ENCODE measurements at regions not wholly inside any gene's neighbourhood (a gene's known extent, or its start where the extent isn't known, plus 50 kb on each side); places are given as distances from the start of the nearest gene placed in this dataset.

GRCh38 chr2:18074476-18074875, 196.0 kb downstream of the KCNS3 start:
- RAD21 ChIA-PET (ENCODE audit: unreplicated experiment) = no interaction called here
- ATAC-seq (no peak), FAIRE-seq (no peak), DNase-seq (ENCODE audit: low read depth, low spot score) (no peak)
- TF ChIP-seq TARDBP (IDR thresholded peaks at IDR 0.05; ENCODE audit: borderline replicate concordance) (no peak), YBX1 (IDR thresholded peaks at IDR 0.05) (no peak), HDAC2 (IDR thresholded peaks at IDR 0.05) (no peak), JUND (IDR thresholded peaks at IDR 0.05; ENCODE audit: low read depth, low read length) (no peak), ZNF384 (IDR thresholded peaks at IDR 0.05; ENCODE audit: borderline replicate concordance, low read depth, low read length) (no peak), MXI1 (IDR thresholded peaks at IDR 0.05; ENCODE audit: low read depth, low read length) (no peak), MAX (IDR thresholded peaks at IDR 0.05; ENCODE audit: low read depth, low read length) (no peak)
- H3K4me3 ChIP-seq = no peak overlapping the region
- SMC1A ChIA-PET (ENCODE audit: uncharacterized antibody, unreplicated experiment) = interaction anchor here (1.2 to 1.4 kb wide), 2 partner anchors 9 to 222 kb away, joined by 3 to 5 read pairs; no protein-coding TSS in a partner anchor
- no peaks in the 10 kb centered on the region for H3K27me3 ChIP-seq (replicated peaks in 1 of 2; ENCODE audit: control insufficient read depth in 2 of 2, insufficient read depth in 2 of 2, low read length in 1 of 2)
- 7% methylated on average over 5 of the region's 5 CpGs for WGBS (ENCODE audit: insufficient coverage, insufficient replicate concordance, low lambda C conversion rate, missing lambda C conversion rate)
- H3K9ac ChIP-seq (ENCODE audit: control insufficient read depth, insufficient read depth, low read length) = no peak overlapping the region
- no TSS peak for BruUV-seq (replicated peaks)
- H3K9me3 ChIP-seq (replicated peaks; ENCODE audit: control insufficient read depth, insufficient read depth, low read length) = no peaks in the 10 kb centered on the region
- CTCF ChIA-PET = no interaction called here
- POLR2A ChIA-PET = no interaction called here
- no peaks in the 10 kb centered on the region for H3K79me2 ChIP-seq (ENCODE audit: control insufficient read depth, insufficient read depth, low read length)
- in situ Hi-C loops (cut with MboI) (no loop called here), intact Hi-C loops (cut with micrococcal nuclease; ENCODE audit: unreplicated experiment) (no loop called here)
- H3K4me2 ChIP-seq (ENCODE audit: control insufficient read depth, insufficient read depth) = no peak overlapping the region
- no peaks in the 10 kb centered on the region for H4K20me1 ChIP-seq (ENCODE audit: control insufficient read depth, insufficient read depth)
- H3K36me3 ChIP-seq (ENCODE audit: control insufficient read depth in 2 of 2, insufficient read depth in 2 of 2, low read length in 1 of 2) = no peaks in the 10 kb centered on the region
- no peaks in the 10 kb centered on the region for H3K4me1 ChIP-seq (ENCODE audit: control insufficient read depth, insufficient read depth, low read length)
- no peak overlapping the region for H3K27ac ChIP-seq (ENCODE audit: control insufficient read depth, insufficient read depth)
- no peak overlapping the region for H2AFZ ChIP-seq (ENCODE audit: control insufficient read depth, low read depth, low read length)

- ATAC-seq = no peak
- no peak for TF ChIP-seq FOXM1 (IDR thresholded peaks at IDR 0.05; ENCODE audit: low read depth, low read length)
- H3K4me3 ChIP-seq = no peak overlapping the region
- DNase-seq (ENCODE audit: low read depth, low spot score) = no peak
- CTCF ChIA-PET = no interaction called here
- POLR2A ChIA-PET = no interaction called here
- in situ Hi-C loops (cut with MboI) (no loop called here), intact Hi-C loops (cut with micrococcal nuclease; ENCODE audit: unreplicated experiment) (no loop called here)
- RAD21 ChIA-PET (ENCODE audit: unreplicated experiment) = no interaction called here
- WGBS (ENCODE audit: insufficient coverage, insufficient replicate concordance, low lambda C conversion rate, missing lambda C conversion rate) = 0% methylated on average over 2 of the region's 2 CpGs
- H3K27me3 ChIP-seq (replicated peaks in 1 of 2; ENCODE audit: control insufficient read depth in 2 of 2, insufficient read depth in 2 of 2, low read length in 1 of 2) = no peaks in the 10 kb centered on the region
- SMC1A ChIA-PET (ENCODE audit: uncharacterized antibody, unreplicated experiment) = no interaction called here
- no peaks in the 10 kb centered on the region for H3K79me2 ChIP-seq (ENCODE audit: control insufficient read depth, insufficient read depth, low read length)
- FAIRE-seq = no peak
- no peak overlapping the region for H3K9ac ChIP-seq (ENCODE audit: control insufficient read depth, insufficient read depth, low read length)
- H3K27ac ChIP-seq (ENCODE audit: control insufficient read depth, insufficient read depth) = no peak overlapping the region
- H3K36me3 ChIP-seq (ENCODE audit: control insufficient read depth in 2 of 2, insufficient read depth in 2 of 2, low read length in 1 of 2) = no peaks in the 10 kb centered on the region
- no TSS peak for BruUV-seq (replicated peaks)
- H3K9me3 ChIP-seq (replicated peaks; ENCODE audit: control insufficient read depth, insufficient read depth, low read length) = no peaks in the 10 kb centered on the region
- H4K20me1 ChIP-seq (ENCODE audit: control insufficient read depth, insufficient read depth) = no peaks in the 10 kb centered on the region
- H2AFZ ChIP-seq (ENCODE audit: control insufficient read depth, low read depth, low read length) = no peak overlapping the region
- H3K4me1 ChIP-seq (ENCODE audit: control insufficient read depth, insufficient read depth, low read length) = no peaks in the 10 kb centered on the region
- no peak overlapping the region for H3K4me2 ChIP-seq (ENCODE audit: control insufficient read depth, insufficient read depth)
Measured at GRCh38 chr2:18073601-18074000, 195.1 kb downstream of the KCNS3 start.
